Kidney tubule cell (primary cell): ENCODE measurements at regions not wholly inside any gene's neighbourhood (a gene's known extent, or its start where the extent isn't known, plus 50 kb on each side); places are given as distances from the start of the nearest gene placed in this dataset.
"Not testable (repeated sequence)": the region's sequence is repeated elsewhere in the genome, so short reads cannot be mapped to it uniquely, and the experiment has no call there.

Source experiments
- DNase-seq: peaks from one replicate; pipeline ENCODE4 v3.0.0-alpha.2; 2018; ENCODE audit warnings: low spot score

GRCh38 chr7:53596230-53596629 is 560.8 kb downstream of the POM121L12 start:
- DNase-seq = peak; percentile 88

- DNase-seq = peak; percentile 21
These were observed 564.9 kb downstream of the POM121L12 start for GRCh38 chr7:53600296-53600695.

GRCh38 chr7:53602817-53603418 is 567.5 kb downstream of the POM121L12 start:
- DNase-seq = peak; percentile 65

- peak; percentile 56 for DNase-seq
These were observed 568.0 kb downstream of the POM121L12 start for GRCh38 chr7:53603461-53603860.

GRCh38 chr7:53604201-53604600 is 568.8 kb downstream of the POM121L12 start:
- peak; percentile 60 for DNase-seq

- no peak for DNase-seq
These were observed 572.5 kb downstream of the POM121L12 start for GRCh38 chr7:53607961-53608360.

GRCh38 chr7:53609185-53609584 is 573.8 kb downstream of the POM121L12 start:
- no peak for DNase-seq

GRCh38 chr7:53611043-53611442 is 575.6 kb downstream of the POM121L12 start:
- DNase-seq = no peak

GRCh38 chr7:53624356-53624755 is 588.9 kb downstream of the POM121L12 start:
- peak; percentile 94 for DNase-seq

- no peak for DNase-seq
These were observed 593.3 kb downstream of the POM121L12 start for GRCh38 chr7:53628775-53629174.

- DNase-seq = not testable (repeated sequence)
These were observed 599.8 kb downstream of the POM121L12 start for GRCh38 chr7:53635251-53635650.

- no peak for DNase-seq
These were observed 603.1 kb downstream of the POM121L12 start for GRCh38 chr7:53638517-53638916.

- no peak for DNase-seq
These were observed 605.7 kb downstream of the POM121L12 start for GRCh38 chr7:53641091-53641490.

GRCh38 chr7:53642361-53642760 is 606.9 kb downstream of the POM121L12 start:
- peak; percentile 58 for DNase-seq

- no peak for DNase-seq
These were observed 607.4 kb downstream of the POM121L12 start for GRCh38 chr7:53642866-53643265.

GRCh38 chr7:53656881-53657280 is 621.4 kb downstream of the POM121L12 start:
- peak; percentile 57 for DNase-seq

GRCh38 chr7:53657586-53657985 is 622.2 kb downstream of the POM121L12 start:
- DNase-seq = no peak

- DNase-seq = no peak
These were observed 623.5 kb downstream of the POM121L12 start for GRCh38 chr7:53658951-53659350.

- DNase-seq = no peak
These were observed 626.3 kb downstream of the POM121L12 start for GRCh38 chr7:53661645-53662217.

GRCh38 chr7:53672681-53673080 is 637.2 kb downstream of the POM121L12 start:
- DNase-seq = no peak

- DNase-seq = no peak
These were observed 640.4 kb downstream of the POM121L12 start for GRCh38 chr7:53675835-53676234.

- no peak for DNase-seq
These were observed 649.3 kb downstream of the POM121L12 start for GRCh38 chr7:53684693-53685092.

- no peak for DNase-seq
These were observed 655.0 kb downstream of the POM121L12 start for GRCh38 chr7:53690411-53690810.

GRCh38 chr7:53697913-53698312 is 662.5 kb downstream of the POM121L12 start:
- no peak for DNase-seq
